H54 (cell line): ENCODE measurements at regions not wholly inside any gene's neighbourhood (a gene's known extent, or its start where the extent isn't known, plus 50 kb on each side); places are given as distances from the start of the nearest gene placed in this dataset.
A peak's percentile ranks its signal among the peaks of the same experiment; 100 is the strongest.

Experiments used
- DNase-seq: peaks from one replicate; pipeline ENCODE4 v3.0.0; 2011; ENCODE audit warnings: low spot score, mixed read lengths; ENCODE audit not compliant: insufficient read length
- FAIRE-seq: peaks from 3 replicates; lab custom pipeline; 2011; peaks lifted over from hg19 to GRCh38; lab: Jason Lieb, UNC
- POLR2A ChIP-seq: IDR thresholded peaks from 2 replicates; pipeline ENCODE4 v1.6.1; 2011; ENCODE audit warnings: low read depth, mild to moderate bottlenecking, low read length

DNA sequence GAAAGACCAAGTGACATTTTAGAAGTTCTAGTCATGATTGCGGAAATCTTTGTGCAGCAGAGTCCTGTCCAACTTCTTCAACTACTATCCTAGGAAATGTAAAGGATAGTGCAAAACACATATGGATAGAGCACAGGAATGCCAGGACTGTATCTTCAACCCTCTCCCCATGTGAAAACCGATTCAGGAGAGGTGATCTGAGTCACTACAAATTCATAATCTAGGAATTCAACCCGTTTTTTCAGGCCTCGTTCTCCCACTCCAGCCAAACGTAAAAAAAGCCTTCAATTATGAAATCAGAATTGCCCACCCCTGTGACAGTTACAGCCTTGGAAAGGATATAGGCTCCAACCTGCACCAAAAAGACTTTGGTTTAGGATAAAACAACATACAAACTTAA lies 52.9 kb upstream of the RGS1 start:
- peak; percentile 15 for FAIRE-seq
- no peak for DNase-seq
- no peak for TF ChIP-seq POLR2A

DNA sequence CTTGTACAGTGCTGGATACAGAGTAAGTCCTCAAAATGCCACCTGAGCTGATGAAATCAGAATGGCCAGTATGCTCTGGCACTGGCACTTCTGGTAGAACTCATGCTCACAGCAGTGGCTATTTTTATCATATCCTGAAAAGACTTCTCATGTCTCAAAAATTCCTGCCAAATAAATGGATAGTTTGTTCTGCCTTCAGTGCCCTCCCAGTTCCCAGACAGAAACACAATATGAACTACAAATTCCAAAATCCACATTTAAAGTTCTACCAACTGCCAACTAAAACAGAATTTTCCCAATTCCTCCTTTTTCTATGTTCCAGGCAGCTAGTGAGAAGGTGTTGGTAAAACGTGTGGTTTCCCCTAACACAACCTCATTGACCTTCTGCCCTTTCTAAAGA lies 51.4 kb upstream of the RGS1 start:
- peak; percentile 30 for FAIRE-seq
- TF ChIP-seq POLR2A: no peak

More for the DNA sequence above, 51.4 kb upstream of the RGS1 start:
- no peak for DNase-seq
